ENCODE measurements at regions not wholly inside any gene's neighbourhood (a gene's known extent, or its start where the extent isn't known, plus 50 kb on each side); places are given as distances from the start of the nearest gene placed in this dataset.

DNA sequence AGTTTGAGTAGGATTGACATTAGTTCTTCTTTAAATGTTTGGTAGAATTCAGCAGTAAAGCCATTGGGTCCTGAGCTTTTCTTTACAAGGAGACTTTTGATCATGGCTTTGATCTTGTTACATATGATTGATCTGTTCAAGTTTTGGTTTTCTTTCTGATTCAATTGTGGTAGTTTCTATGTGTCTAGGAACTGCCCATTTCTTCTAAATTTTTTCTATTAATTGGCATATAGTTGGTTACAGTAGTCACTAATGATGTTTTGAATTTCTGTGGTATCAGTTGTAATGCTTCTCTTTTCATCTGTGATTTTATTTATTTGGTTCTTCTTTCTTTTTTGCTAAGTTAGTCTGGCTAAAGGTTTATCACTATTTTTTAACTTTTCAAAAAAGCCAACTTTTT lies 73.3 kb upstream of the DLGAP1 start:
- TF ChIP-seq, protein P1, sequence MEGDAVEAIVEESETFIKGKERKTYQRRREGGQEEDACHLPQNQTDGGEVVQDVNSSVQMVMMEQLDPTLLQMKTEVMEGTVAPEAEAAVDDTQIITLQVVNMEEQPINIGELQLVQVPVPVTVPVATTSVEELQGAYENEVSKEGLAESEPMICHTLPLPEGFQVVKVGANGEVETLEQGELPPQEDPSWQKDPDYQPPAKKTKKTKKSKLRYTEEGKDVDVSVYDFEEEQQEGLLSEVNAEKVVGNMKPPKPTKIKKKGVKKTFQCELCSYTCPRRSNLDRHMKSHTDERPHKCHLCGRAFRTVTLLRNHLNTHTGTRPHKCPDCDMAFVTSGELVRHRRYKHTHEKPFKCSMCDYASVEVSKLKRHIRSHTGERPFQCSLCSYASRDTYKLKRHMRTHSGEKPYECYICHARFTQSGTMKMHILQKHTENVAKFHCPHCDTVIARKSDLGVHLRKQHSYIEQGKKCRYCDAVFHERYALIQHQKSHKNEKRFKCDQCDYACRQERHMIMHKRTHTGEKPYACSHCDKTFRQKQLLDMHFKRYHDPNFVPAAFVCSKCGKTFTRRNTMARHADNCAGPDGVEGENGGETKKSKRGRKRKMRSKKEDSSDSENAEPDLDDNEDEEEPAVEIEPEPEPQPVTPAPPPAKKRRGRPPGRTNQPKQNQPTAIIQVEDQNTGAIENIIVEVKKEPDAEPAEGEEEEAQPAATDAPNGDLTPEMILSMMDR (IDR thresholded peaks at IDR 0.05; ENCODE audit: poor library complexity, severe bottlenecking): no peak
- TF ChIP-seq SMC3 (conservative IDR thresholded peaks at IDR 0.05; ENCODE audit: poor library complexity): no peak
- TF ChIP-seq EP300 (conservative IDR thresholded peaks at IDR 0.05; ENCODE audit: poor library complexity, severe bottlenecking): no peak
- TF ChIP-seq MXI1 (conservative IDR thresholded peaks at IDR 0.05; ENCODE audit: poor library complexity, severe bottlenecking): no peak
- no peak for TF ChIP-seq EZH2 (IDR thresholded peaks at IDR 0.05; ENCODE audit: borderline replicate concordance, insufficient read depth, low read length, poor library complexity, severe bottlenecking)
- TF ChIP-seq TAF1 (IDR thresholded peaks at IDR 0.05; ENCODE audit: low read depth): no peak
- no peak for TF ChIP-seq POLR2AphosphoS5 (IDR thresholded peaks at IDR 0.05)

Measured in neural cell (in vitro differentiated cells).